ENCODE measurements at regions not wholly inside any gene's neighbourhood (a gene's known extent, or its start where the extent isn't known, plus 50 kb on each side); places are given as distances from the start of the nearest gene placed in this dataset.
"Not testable (repeated sequence)": the region's sequence is repeated elsewhere in the genome, so short reads cannot be mapped to it uniquely, and the experiment has no call there.

GRCh38 chr4:45425135-45425534, 698.7 kb downstream of the GABRG1 start:
- no peak overlapping the region for H3K4me3 ChIP-seq
- no peaks in the 10 kb centered on the region for H3K27me3 ChIP-seq
- TF ChIP-seq CTCF (IDR thresholded peaks at IDR 0.05) (no peak), POLR2A (IDR thresholded peaks at IDR 0.05) (no peak)
- H3K9me3 ChIP-seq (replicated peaks in 1 of 3): no peaks in the 10 kb centered on the region
- DNase-seq: no peak
- whole genome bisulfite sequencing, 4 donors: 21 to 44% (median 30%) methylated on average over 1 of the region's 1 CpG
- no peak overlapping the region for H3K27ac ChIP-seq
- H3K36me3 ChIP-seq (replicated peaks in 1 of 2): no peaks in the 10 kb centered on the region
- H3K4me1 ChIP-seq (replicated peaks in 1 of 2): no peaks in the 10 kb centered on the region
- intact Hi-C loops (cut with DNase I): no loop called here

DNA sequence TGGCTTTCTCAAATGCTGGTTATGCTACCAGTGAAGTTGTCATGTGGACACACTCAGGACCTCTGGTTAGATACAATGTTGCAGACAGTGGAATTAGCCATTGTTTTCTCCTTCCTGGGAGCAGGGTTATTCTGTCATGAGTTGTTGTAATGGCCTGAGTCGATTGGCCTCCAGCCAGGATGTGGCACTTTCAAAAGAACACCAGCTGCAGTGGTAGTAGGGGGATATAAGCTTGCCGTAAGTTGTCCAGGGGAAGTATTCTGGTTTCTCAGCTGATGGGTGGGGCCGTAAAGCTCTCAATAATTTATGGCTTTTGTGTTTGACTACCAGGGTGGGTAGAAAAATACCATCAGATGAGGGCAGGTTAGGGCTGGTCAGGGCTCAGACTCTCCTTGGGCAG, 697.5 kb upstream of the GNPDA2 start:
- Histone ChIP-seq H3K4me1 (replicated peaks in 1 of 2) (no peaks in the 10 kb centered on the region), H3K9me3 (replicated peaks in 1 of 3) (no peaks in the 10 kb centered on the region), H3K36me3 (replicated peaks in 1 of 2) (no peaks in the 10 kb centered on the region), H3K27me3 (no peaks in the 10 kb centered on the region), H3K4me3 (no peak overlapping the region), H3K27ac (no peak overlapping the region)
- intact Hi-C loops (cut with DNase I): no loop called here
- no peak for DNase-seq
- WGBS, 4 donors: 62 to 90% (median 73%) methylated on average over 3 of the region's 3 CpGs
- TF ChIP-seq POLR2A (IDR thresholded peaks at IDR 0.05): no peak
- TF ChIP-seq CTCF (IDR thresholded peaks at IDR 0.05): no peak

DNA sequence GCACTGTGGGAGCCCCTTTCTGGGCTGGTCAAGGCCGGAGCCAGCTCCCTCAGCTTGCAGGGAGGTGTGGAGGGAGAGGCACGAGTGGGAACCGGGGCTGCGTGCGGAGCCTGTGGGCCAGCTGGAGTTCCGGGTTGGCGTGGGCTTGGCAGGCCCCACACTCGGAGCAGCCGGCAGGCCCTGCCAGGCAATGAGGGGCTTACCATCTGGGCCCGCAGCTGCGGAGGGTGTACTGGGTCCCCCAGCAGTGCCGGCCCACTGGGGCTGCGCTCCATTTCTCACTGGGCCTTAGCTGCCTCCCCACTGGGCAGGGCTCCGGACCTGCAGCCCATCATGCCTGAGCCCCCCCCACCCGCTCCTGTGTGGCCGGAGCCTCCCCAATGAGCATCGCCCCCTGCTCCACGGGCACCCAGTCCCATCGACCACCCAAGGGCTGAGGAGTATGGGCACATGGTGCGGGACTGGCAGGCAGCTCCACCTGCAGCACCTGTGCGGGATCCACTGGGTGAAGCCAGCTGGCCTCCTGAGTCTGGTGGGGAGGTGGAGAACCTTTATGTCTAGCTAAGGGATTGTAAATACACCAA, 693.8 kb upstream of the GNPDA2 start:
- H3K27me3 ChIP-seq; H3K9me3 ChIP-seq (replicated peaks in 1 of 3); H3K27ac ChIP-seq; H3K4me1 ChIP-seq (replicated peaks in 1 of 2); DNase-seq; intact Hi-C loops (cut with DNase I); H3K36me3 ChIP-seq (replicated peaks in 1 of 2); H3K4me3 ChIP-seq: not testable (repeated sequence)
- 89 to 94% (median 91%) methylated on average over 2 to 21 of the region's 21 CpGs for WGBS, 4 donors

- H3K9me3 ChIP-seq (replicated peaks in 1 of 3): no peaks in the 10 kb centered on the region
- intact Hi-C loops (cut with DNase I): no loop called here
- no peak overlapping the region for H3K4me3 ChIP-seq
- no peaks in the 10 kb centered on the region for H3K36me3 ChIP-seq (replicated peaks in 1 of 2)
- no peaks in the 10 kb centered on the region for H3K27me3 ChIP-seq
- H3K27ac ChIP-seq: no peak overlapping the region
- WGBS, 4 donors: 54 to 56% (median 55%) methylated on average over 5 of the region's 5 CpGs
- no peak for DNase-seq
- TF ChIP-seq POLR2A (IDR thresholded peaks at IDR 0.05): no peak
- no peak for TF ChIP-seq CTCF (IDR thresholded peaks at IDR 0.05)
- no peaks in the 10 kb centered on the region for H3K4me1 ChIP-seq (replicated peaks in 1 of 2)
These were observed 684.4 kb upstream of the GNPDA2 start for GRCh38 chr4:45410701-45411210.

- TF ChIP-seq POLR2A (IDR thresholded peaks at IDR 0.05) (no peak), CTCF (IDR thresholded peaks at IDR 0.05) (no peak)
- intact Hi-C loops (cut with DNase I): no loop called here
- H3K9me3 ChIP-seq (replicated peaks in 1 of 3): no peaks in the 10 kb centered on the region
- H3K27ac ChIP-seq: no peak overlapping the region
- 68 to 91% (median 88%) methylated on average over 1 of the region's 1 CpG for WGBS, 4 donors
- DNase-seq: no peak
- no peaks in the 10 kb centered on the region for H3K36me3 ChIP-seq (replicated peaks in 1 of 2)
- no peaks in the 10 kb centered on the region for H3K4me1 ChIP-seq (replicated peaks in 1 of 2)
- H3K27me3 ChIP-seq: no peaks in the 10 kb centered on the region
- H3K4me3 ChIP-seq: no peak overlapping the region
These were observed 683.2 kb upstream of the GNPDA2 start for GRCh38 chr4:45409536-45409935.
